IMR-90 (cell line): ENCODE measurements at regions not wholly inside any gene's neighbourhood (a gene's known extent, or its start where the extent isn't known, plus 50 kb on each side); places are given as distances from the start of the nearest gene placed in this dataset.

Experiments
- ATAC-seq: fragments of 200-7000 bp; cut with Tn5 transposase; 2 replicates; pipeline ENCODE4 v1.9.1; 2020; ENCODE audit warnings: low read depth, mild to moderate bottlenecking, moderate library complexity
- BruUV-seq: library from RNA; stranded (reverse); fragments of 400-500 nt; replicated peaks from 2 replicates; lab custom pipeline; 2021; lab: Mats Ljungman, UMichigan
- CTCF ChIA-PET: fragments of 300-600 bp; formaldehyde crosslinking; extraction: SDS; loops from one replicate; lab custom pipeline; 2021; ENCODE audit warnings: antibody characterized with exemption; lab: Yijun Ruan, JAX
- POLR2A ChIA-PET: fragments of 300-600 bp; sonication (Branson Sonifier 250); formaldehyde crosslinking; loops from one replicate; lab custom pipeline; 2022; ENCODE audit warnings: antibody characterized with exemption; ENCODE audit not compliant: unreplicated experiment; lab: Charles Lee
- DNase-seq: peaks from one replicate; pipeline ENCODE4 v3.0.0; 2013
- H2AFZ ChIP-seq: replicated peaks from 2 replicates; pipeline ENCODE3; 2013; ENCODE audit warnings: low read length, mild to moderate bottlenecking; ENCODE audit not compliant: poor library complexity
- H2AK5ac ChIP-seq: 2 replicates; pipeline ENCODE4 v1.6.1; 2013; ENCODE audit warnings: low read depth, low read length, inconsistent platforms
- H2AK9ac ChIP-seq: replicated peaks from 2 replicates; pipeline ENCODE3; 2013; ENCODE audit warnings: mild to moderate bottlenecking, low read depth, low read length, moderate library complexity; ENCODE audit not compliant: poor library complexity
- H2BK120ac ChIP-seq: 2 replicates; pipeline ENCODE4 v1.6.1; 2013; ENCODE audit warnings: low read depth, low read length, inconsistent platforms
- H2BK15ac ChIP-seq: 3 replicates; pipeline ENCODE4 v1.6.1; 2013; ENCODE audit warnings: low read depth, low read length, inconsistent platforms
- H2BK20ac ChIP-seq: 2 replicates; pipeline ENCODE4 v1.6.1; 2013; ENCODE audit warnings: low read depth, mild to moderate bottlenecking, inconsistent platforms, low read length, moderate library complexity
- H2BK5ac ChIP-seq: 2 replicates; pipeline ENCODE4 v1.6.1; 2013; ENCODE audit warnings: mild to moderate bottlenecking, low read depth, low read length, inconsistent platforms; ENCODE audit not compliant: poor library complexity, severe bottlenecking
- H3K14ac ChIP-seq: replicated peaks from 2 replicates; pipeline ENCODE4 v1.6.1; 2013; ENCODE audit warnings: low read depth, low read length, inconsistent platforms
- H3K18ac ChIP-seq: 2 replicates; pipeline ENCODE4 v1.6.1; 2013; ENCODE audit warnings: low read depth, low read length, control low read depth
- H3K23ac ChIP-seq: 2 replicates; pipeline ENCODE4 v1.6.1; 2013; ENCODE audit warnings: low read depth, low read length, inconsistent platforms
- H3K27ac ChIP-seq: 2 replicates; pipeline ENCODE4 v1.5.1; 2013; ENCODE audit warnings: mild to moderate bottlenecking, control low read depth, low read length; ENCODE audit not compliant: insufficient read depth
- H3K27me3 ChIP-seq: 2 replicates; pipeline ENCODE4 v1.6.1; 2013; ENCODE audit warnings: low read length; ENCODE audit not compliant: control insufficient read depth, insufficient read depth
- H3K36me3 ChIP-seq: 2 replicates; pipeline ENCODE4 v1.6.1; 2013; ENCODE audit warnings: low read length, mixed read lengths; ENCODE audit not compliant: control insufficient read depth, insufficient read depth
- H3K4ac ChIP-seq: 2 replicates; pipeline ENCODE4 v1.6.1; 2013; ENCODE audit warnings: low read depth, low read length, inconsistent platforms
- H3K4me1 ChIP-seq: 2 replicates; pipeline ENCODE4 v1.6.1; 2013; ENCODE audit warnings: low read length, mixed read lengths; ENCODE audit not compliant: control insufficient read depth, insufficient read depth
- H3K4me2 ChIP-seq: 2 replicates; pipeline ENCODE4 v1.6.1; 2013; ENCODE audit warnings: low read depth, mild to moderate bottlenecking, control low read depth, low read length, moderate library complexity
- H3K4me3 ChIP-seq: 2 replicates; pipeline ENCODE4 v1.5.1; 2013; ENCODE audit warnings: low read depth, mild to moderate bottlenecking, control low read depth, low read length, moderate library complexity; ENCODE audit not compliant: insufficient read depth
- H3K56ac ChIP-seq: 2 replicates; pipeline ENCODE4 v1.6.1; 2013; ENCODE audit warnings: low read length, inconsistent platforms; ENCODE audit not compliant: insufficient read depth; ENCODE audit errors: extremely low read depth
- H3K79me1 ChIP-seq, 2 experiments: 2 replicates each; pipeline ENCODE4 v1.6.1; 2013; ENCODE audit warnings: low read length in 2 of 2, inconsistent platforms in 1 of 2, low read depth in 1 of 2
- H3K9ac ChIP-seq: 2 replicates; pipeline ENCODE4 v1.6.1; 2013; ENCODE audit warnings: low read depth, low read length, control low read depth
- H3K9me1 ChIP-seq: 2 replicates; pipeline ENCODE4 v1.6.1; 2013; ENCODE audit warnings: low read length, inconsistent platforms; ENCODE audit not compliant: insufficient read depth
- H3K9me3 ChIP-seq: 2 replicates; pipeline ENCODE4 v1.6.1; 2013; ENCODE audit warnings: low read length; ENCODE audit not compliant: control insufficient read depth, insufficient read depth
- H4K20me1 ChIP-seq: 2 replicates; pipeline ENCODE4 v1.6.1; 2013; ENCODE audit warnings: low read length, inconsistent platforms; ENCODE audit not compliant: insufficient read depth
- H4K5ac ChIP-seq: 2 replicates; pipeline ENCODE4 v1.6.1; 2013; ENCODE audit warnings: mild to moderate bottlenecking, low read depth, low read length, control low read depth
- H4K8ac ChIP-seq, 2 experiments: 2 replicates each; pipeline ENCODE4 v1.6.1; 2013; ENCODE audit warnings: low read depth in 2 of 2, low read length in 2 of 2, control low read depth in 1 of 2, inconsistent platforms in 1 of 2
- H4K91ac ChIP-seq: 2 replicates; pipeline ENCODE4 v1.6.1; 2013; ENCODE audit warnings: low read depth, low read length, inconsistent platforms; ENCODE audit not compliant: insufficient read depth
- BHLHE40 ChIP-seq: fragments of 150-350 bp; IDR thresholded peaks from 2 replicates; pipeline ENCODE4 v1.6.1; 2016; ENCODE audit warnings: mild to moderate bottlenecking, low read depth, low read length
- CEBPB ChIP-seq: IDR thresholded peaks from 2 replicates; pipeline ENCODE4 v1.6.1; 2012; ENCODE audit warnings: low read depth, low read length, improper control_type of control experiment
- CHD1 ChIP-seq: IDR thresholded peaks from 2 replicates; pipeline ENCODE4 v1.6.1; 2012; ENCODE audit warnings: low read depth, low read length, improper control_type of control experiment
- FOS ChIP-seq: fragments of 150-350 bp; IDR thresholded peaks from 2 replicates; pipeline ENCODE4 v1.6.1; 2016; ENCODE audit warnings: low read depth, low read length
- MAFK ChIP-seq: IDR thresholded peaks from 2 replicates; pipeline ENCODE4 v1.6.1; 2012; ENCODE audit warnings: low read depth, low read length, improper control_type of control experiment
- MAZ ChIP-seq: IDR thresholded peaks from 2 replicates; pipeline ENCODE4 v1.6.1; 2012; ENCODE audit warnings: low read depth, mild to moderate bottlenecking, low read length, improper control_type of control experiment, moderate library complexity, borderline replicate concordance
- MXI1 ChIP-seq: IDR thresholded peaks from 2 replicates; pipeline ENCODE4 v1.6.1; 2012; ENCODE audit warnings: low read depth, mild to moderate bottlenecking, low read length, moderate library complexity, borderline replicate concordance
- NFE2L2 ChIP-seq: fragments of 150-350 bp; IDR thresholded peaks from 2 replicates; pipeline ENCODE4 v1.6.1; 2016; ENCODE audit warnings: low read depth, mild to moderate bottlenecking, low read length
- POLR2A ChIP-seq: IDR thresholded peaks from 2 replicates; pipeline ENCODE4 v1.6.1; 2012; ENCODE audit warnings: mild to moderate bottlenecking, low read depth, low read length
- RAD21 ChIP-seq: IDR thresholded peaks from 2 replicates; pipeline ENCODE4 v1.6.1; 2012; ENCODE audit warnings: low read length, improper control_type of control experiment
- RCOR1 ChIP-seq: IDR thresholded peaks from 2 replicates; pipeline ENCODE4 v1.6.1; 2012; ENCODE audit warnings: mild to moderate bottlenecking, low read length, improper control_type of control experiment; ENCODE audit not compliant: insufficient replicate concordance
- RFX5 ChIP-seq: IDR thresholded peaks from 2 replicates; pipeline ENCODE4 v1.8.0; 2012; ENCODE audit warnings: low read depth, mild to moderate bottlenecking, low read length, moderate library complexity
- SMC3 ChIP-seq: fragments of 150-350 bp; IDR thresholded peaks from 2 replicates; pipeline ENCODE4 v1.6.1; 2016; ENCODE audit warnings: low read depth, mild to moderate bottlenecking, antibody characterized with exemption, low read length, moderate library complexity
- dilution Hi-C: fragments of 300-500 bp; cut with HindIII; formaldehyde crosslinking; loops from one replicate; pipeline ENCODE4 v1.14.3; 2018; ENCODE audit warnings: low sequenced_read_pairs; ENCODE audit not compliant: unreplicated experiment
- in situ Hi-C: fragments of 300-500 bp; cut with MboI; formaldehyde crosslinking; loops from 3 replicates; pipeline ENCODE4 v1.14.3; 2019; ENCODE audit warnings: low sequenced_read_pairs, inconsistent platforms, mixed read lengths
- intact Hi-C: fragments of 100-400 bp; cut with micrococcal nuclease; formaldehyde crosslinking; loops from 2 replicates; pipeline ENCODE4 v1.10.0; 2022
- TF ChIP-seq, protein P1 (sequence below): fragments of 150-350 bp; IDR thresholded peaks from 2 replicates; pipeline ENCODE4 v1.6.1; 2017; ENCODE audit warnings: mild to moderate bottlenecking, antibody characterized with exemption, low read length, low read depth
- TF ChIP-seq, protein P2 (sequence below): conservative IDR thresholded peaks from 2 replicates; pipeline ENCODE4 v1.5.1; 2012; ENCODE audit warnings: mild to moderate bottlenecking, low read depth, low read length, improper control_type of control experiment
- TF ChIP-seq, protein P3 (sequence below): fragments of 150-350 bp; IDR thresholded peaks from 2 replicates; pipeline ENCODE4 v1.6.1; 2016; ENCODE audit warnings: low read depth, mild to moderate bottlenecking, low read length, moderate library complexity, borderline replicate concordance

DNA sequence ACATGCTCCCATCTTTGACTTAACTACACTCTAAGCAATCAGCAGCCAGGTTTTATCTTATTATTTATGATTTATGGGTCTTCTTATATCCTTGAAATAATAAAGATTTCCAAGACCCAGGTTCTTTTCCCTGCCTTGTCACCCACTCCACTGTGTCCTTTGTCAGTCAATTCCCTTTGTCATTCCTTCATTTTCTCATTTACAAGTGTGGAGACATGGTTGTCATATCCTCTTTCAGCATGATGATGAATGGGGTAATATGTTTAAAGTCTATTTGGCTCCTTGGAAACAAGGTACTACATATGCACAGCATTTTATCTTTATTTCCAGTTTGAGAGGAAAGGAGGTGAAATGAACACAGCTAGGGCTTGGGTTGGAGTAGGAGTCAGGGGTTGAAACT is 521.8 kb downstream of the LMO7 start:
- Histone ChIP-seq H3K4me2 (no peak overlapping the region), H3K56ac (no peak overlapping the region), H3K9me3 (no peaks in the 10 kb centered on the region), H2AK5ac (no peak overlapping the region), H3K9me1 (no peaks in the 10 kb centered on the region), H4K5ac (no peak overlapping the region), H2BK120ac (no peak overlapping the region), H2BK15ac (no peak overlapping the region), H3K4me1 (no peaks in the 10 kb centered on the region; the same call in 1 of the 2 replicates), H3K14ac (no peak overlapping the region), H3K4me3 (no peak overlapping the region), H3K9ac (no peak overlapping the region), H2BK5ac (no peak overlapping the region), H3K79me1 (no peaks in the 10 kb centered on the region), H2AK9ac (no peak overlapping the region), H3K18ac (no peak overlapping the region), H4K91ac (no peak overlapping the region), H3K23ac (no peak overlapping the region), H3K36me3 (no peaks in the 10 kb centered on the region), H4K8ac (no peak overlapping the region), H3K27me3 (no peaks in the 10 kb centered on the region), H3K4ac (no peak overlapping the region), H3K27ac (no peak overlapping the region), H2AFZ (no peak overlapping the region), H4K20me1 (no peaks in the 10 kb centered on the region), H2BK20ac (no peak overlapping the region)
- ChIA-PET POLR2A (no interaction called here), CTCF (no interaction called here)
- ATAC-seq (no peak), DNase-seq (no peak)
- intact Hi-C loops (loop anchor here (5.0 kb wide), 1 partner anchor 834 kb away; the partner anchor contains the start of gene CLN5), dilution Hi-C loops (no loop called here), in situ Hi-C loops (no loop called here)
- BruUV-seq, result no TSS peak
- TF ChIP-seq RFX5, result no peak
- no peak for TF ChIP-seq MAFK
- no peak for TF ChIP-seq MXI1
- TF ChIP-seq CHD1, result no peak
- no peak for TF ChIP-seq NFE2L2
- no peak for TF ChIP-seq MAZ
- TF ChIP-seq, protein P1, sequence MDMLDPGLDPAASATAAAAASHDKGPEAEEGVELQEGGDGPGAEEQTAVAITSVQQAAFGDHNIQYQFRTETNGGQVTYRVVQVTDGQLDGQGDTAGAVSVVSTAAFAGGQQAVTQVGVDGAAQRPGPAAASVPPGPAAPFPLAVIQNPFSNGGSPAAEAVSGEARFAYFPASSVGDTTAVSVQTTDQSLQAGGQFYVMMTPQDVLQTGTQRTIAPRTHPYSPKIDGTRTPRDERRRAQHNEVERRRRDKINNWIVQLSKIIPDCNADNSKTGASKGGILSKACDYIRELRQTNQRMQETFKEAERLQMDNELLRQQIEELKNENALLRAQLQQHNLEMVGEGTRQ, result no peak
- no peak for TF ChIP-seq FOS
- TF ChIP-seq BHLHE40, result no peak
- no peak for TF ChIP-seq SMC3
- no peak for TF ChIP-seq RCOR1
- no peak for TF ChIP-seq RAD21
- no peak for TF ChIP-seq POLR2A
- TF ChIP-seq, protein P2, sequence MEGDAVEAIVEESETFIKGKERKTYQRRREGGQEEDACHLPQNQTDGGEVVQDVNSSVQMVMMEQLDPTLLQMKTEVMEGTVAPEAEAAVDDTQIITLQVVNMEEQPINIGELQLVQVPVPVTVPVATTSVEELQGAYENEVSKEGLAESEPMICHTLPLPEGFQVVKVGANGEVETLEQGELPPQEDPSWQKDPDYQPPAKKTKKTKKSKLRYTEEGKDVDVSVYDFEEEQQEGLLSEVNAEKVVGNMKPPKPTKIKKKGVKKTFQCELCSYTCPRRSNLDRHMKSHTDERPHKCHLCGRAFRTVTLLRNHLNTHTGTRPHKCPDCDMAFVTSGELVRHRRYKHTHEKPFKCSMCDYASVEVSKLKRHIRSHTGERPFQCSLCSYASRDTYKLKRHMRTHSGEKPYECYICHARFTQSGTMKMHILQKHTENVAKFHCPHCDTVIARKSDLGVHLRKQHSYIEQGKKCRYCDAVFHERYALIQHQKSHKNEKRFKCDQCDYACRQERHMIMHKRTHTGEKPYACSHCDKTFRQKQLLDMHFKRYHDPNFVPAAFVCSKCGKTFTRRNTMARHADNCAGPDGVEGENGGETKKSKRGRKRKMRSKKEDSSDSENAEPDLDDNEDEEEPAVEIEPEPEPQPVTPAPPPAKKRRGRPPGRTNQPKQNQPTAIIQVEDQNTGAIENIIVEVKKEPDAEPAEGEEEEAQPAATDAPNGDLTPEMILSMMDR, result no peak
- no peak for TF ChIP-seq CEBPB
- TF ChIP-seq, protein P3, sequence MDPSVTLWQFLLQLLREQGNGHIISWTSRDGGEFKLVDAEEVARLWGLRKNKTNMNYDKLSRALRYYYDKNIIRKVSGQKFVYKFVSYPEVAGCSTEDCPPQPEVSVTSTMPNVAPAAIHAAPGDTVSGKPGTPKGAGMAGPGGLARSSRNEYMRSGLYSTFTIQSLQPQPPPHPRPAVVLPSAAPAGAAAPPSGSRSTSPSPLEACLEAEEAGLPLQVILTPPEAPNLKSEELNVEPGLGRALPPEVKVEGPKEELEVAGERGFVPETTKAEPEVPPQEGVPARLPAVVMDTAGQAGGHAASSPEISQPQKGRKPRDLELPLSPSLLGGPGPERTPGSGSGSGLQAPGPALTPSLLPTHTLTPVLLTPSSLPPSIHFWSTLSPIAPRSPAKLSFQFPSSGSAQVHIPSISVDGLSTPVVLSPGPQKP, result no peak
